Astrocyte (in vitro differentiated cells and primary cell): ENCODE measurements at regions not wholly inside any gene's neighbourhood (a gene's known extent, or its start where the extent isn't known, plus 50 kb on each side); places are given as distances from the start of the nearest gene placed in this dataset.

Experiments used
- DNase-seq: peaks from one replicate; pipeline ENCODE4 v3.0.0-alpha.2; 2010; ENCODE audit warnings: low read depth
- FAIRE-seq: peaks from 2 replicates; lab custom pipeline; 2011; peaks lifted over from hg19 to GRCh38; lab: Jason Lieb, UNC
- H2AFZ ChIP-seq: 2 replicates; pipeline ENCODE4 v1.6.0; 2012; ENCODE audit warnings: low read depth, low read length, inconsistent platforms
- H3K27ac ChIP-seq: 2 replicates; pipeline ENCODE4 v1.5.1; 2011; ENCODE audit warnings: low read depth, low read length, inconsistent platforms
- H3K27me3 ChIP-seq: 2 replicates; pipeline ENCODE4 v1.6.0; 2011; ENCODE audit warnings: low read length, inconsistent platforms; ENCODE audit not compliant: insufficient read depth
- H3K36me3 ChIP-seq: 2 replicates; pipeline ENCODE4 v1.5.1; 2011; ENCODE audit warnings: low read length, inconsistent platforms; ENCODE audit not compliant: insufficient read depth
- H3K4me1 ChIP-seq: 2 replicates; pipeline ENCODE4 v1.5.1; 2011; ENCODE audit warnings: low read length, inconsistent platforms; ENCODE audit not compliant: insufficient read depth
- H3K4me2 ChIP-seq: 2 replicates; pipeline ENCODE4 v1.6.0; 2012; ENCODE audit warnings: low read length, inconsistent platforms
- H3K4me3 ChIP-seq: 2 replicates; pipeline ENCODE4 v1.5.1; 2011; ENCODE audit warnings: low read depth, mild to moderate bottlenecking, low read length, inconsistent platforms; ENCODE audit not compliant: insufficient read depth
- H3K79me2 ChIP-seq: 2 replicates; pipeline ENCODE4 v1.6.0; 2012; ENCODE audit warnings: mild to moderate bottlenecking, low read length, inconsistent platforms; ENCODE audit not compliant: insufficient read depth
- H3K9ac ChIP-seq: 2 replicates; pipeline ENCODE4 v1.6.0; 2012; ENCODE audit warnings: mild to moderate bottlenecking, low read length, inconsistent platforms
- H3K9me3 ChIP-seq: 2 replicates; pipeline ENCODE4 v1.5.1; 2012; ENCODE audit warnings: low read depth, mild to moderate bottlenecking, low read length, inconsistent platforms; ENCODE audit not compliant: insufficient read depth
- H4K20me1 ChIP-seq: 2 replicates; pipeline ENCODE4 v1.6.0; 2012; ENCODE audit warnings: low read length, inconsistent platforms; ENCODE audit not compliant: insufficient read depth
- H3K27ac Mint-ChIP-seq: one replicate; pipeline ENCODE4 v1.8.0; 2021; ENCODE audit warnings: mild to moderate bottlenecking, mixed read lengths; ENCODE audit not compliant: unreplicated experiment
- H3K27me3 Mint-ChIP-seq: one replicate; pipeline ENCODE4 v1.8.0; 2021; ENCODE audit warnings: low read depth, mixed read lengths; ENCODE audit not compliant: unreplicated experiment
- H3K36me3 Mint-ChIP-seq: one replicate; pipeline ENCODE4 v1.8.0; 2021; ENCODE audit warnings: low read depth, mixed read lengths; ENCODE audit not compliant: unreplicated experiment
- H3K4me1 Mint-ChIP-seq: one replicate; pipeline ENCODE4 v1.8.0; 2021; ENCODE audit warnings: low read depth, mixed read lengths; ENCODE audit not compliant: unreplicated experiment
- H3K4me3 Mint-ChIP-seq: one replicate; pipeline ENCODE4 v1.8.0; 2021; ENCODE audit warnings: mild to moderate bottlenecking, moderate library complexity, mixed read lengths; ENCODE audit not compliant: unreplicated experiment
- H3K9me3 Mint-ChIP-seq: one replicate; pipeline ENCODE4 v1.8.0; 2021; ENCODE audit warnings: mild to moderate bottlenecking, mixed read lengths; ENCODE audit not compliant: unreplicated experiment
- EZH2 ChIP-seq: IDR thresholded peaks from 2 replicates; pipeline ENCODE4 v1.6.1; 2012; ENCODE audit warnings: mild to moderate bottlenecking, low read length, inconsistent platforms; ENCODE audit not compliant: insufficient read depth
- TF ChIP-seq, protein P1 (sequence below): IDR thresholded peaks from 2 replicates; pipeline ENCODE4 v1.5.1; 2011; ENCODE audit warnings: low read depth, mild to moderate bottlenecking, inconsistent platforms, low read length, moderate library complexity; ENCODE audit not compliant: insufficient read depth

- H3K4me1 Mint-ChIP-seq = no peaks in the 10 kb centered on the region
- DNase-seq (no peak), FAIRE-seq (no peak)
- no peak for TF ChIP-seq EZH2
- Histone ChIP-seq H3K79me2 (no peaks in the 10 kb centered on the region), H3K27ac (no peak overlapping the region), H3K4me1 (peaks cover under 1% of the 10 kb centered on the region), H3K9me3 (no peaks in the 10 kb centered on the region), H3K9ac (no peak overlapping the region), H4K20me1 (no peaks in the 10 kb centered on the region), H3K27me3 (peaks cover 4% of the 10 kb centered on the region), H3K36me3 (no peaks in the 10 kb centered on the region), H3K4me3 (no peak overlapping the region), H3K4me2 (no peak overlapping the region), H2AFZ (no peak overlapping the region)
- peaks cover 13% of the 10 kb centered on the region for H3K27me3 Mint-ChIP-seq
- no peak overlapping the region for H3K4me3 Mint-ChIP-seq
- no peaks in the 10 kb centered on the region for H3K36me3 Mint-ChIP-seq
- no peak overlapping the region for H3K27ac Mint-ChIP-seq
- no peaks in the 10 kb centered on the region for H3K9me3 Mint-ChIP-seq
Observed at GRCh38 chr11:15645201-15645600, 530.5 kb downstream of the INSC start.

- Mint-ChIP-seq H3K9me3 (no peaks in the 10 kb centered on the region), H3K27me3 (peaks cover 6% of the 10 kb centered on the region), H3K4me3 (no peak overlapping the region), H3K27ac (no peak overlapping the region), H3K4me1 (peaks cover under 1% of the 10 kb centered on the region), H3K36me3 (no peaks in the 10 kb centered on the region)
- H3K4me3 ChIP-seq = no peak overlapping the region
- no peaks in the 10 kb centered on the region for H3K36me3 ChIP-seq
- DNase-seq (no peak), FAIRE-seq (no peak)
- H3K27ac ChIP-seq = no peak overlapping the region
- H3K9me3 ChIP-seq = no peaks in the 10 kb centered on the region
- peak overlapping the region; percentile 87 for H3K4me2 ChIP-seq
- H3K27me3 ChIP-seq = peaks cover 7% of the 10 kb centered on the region
- no peaks in the 10 kb centered on the region for H4K20me1 ChIP-seq
- TF ChIP-seq EZH2 = no peak
- TF ChIP-seq, protein P1, sequence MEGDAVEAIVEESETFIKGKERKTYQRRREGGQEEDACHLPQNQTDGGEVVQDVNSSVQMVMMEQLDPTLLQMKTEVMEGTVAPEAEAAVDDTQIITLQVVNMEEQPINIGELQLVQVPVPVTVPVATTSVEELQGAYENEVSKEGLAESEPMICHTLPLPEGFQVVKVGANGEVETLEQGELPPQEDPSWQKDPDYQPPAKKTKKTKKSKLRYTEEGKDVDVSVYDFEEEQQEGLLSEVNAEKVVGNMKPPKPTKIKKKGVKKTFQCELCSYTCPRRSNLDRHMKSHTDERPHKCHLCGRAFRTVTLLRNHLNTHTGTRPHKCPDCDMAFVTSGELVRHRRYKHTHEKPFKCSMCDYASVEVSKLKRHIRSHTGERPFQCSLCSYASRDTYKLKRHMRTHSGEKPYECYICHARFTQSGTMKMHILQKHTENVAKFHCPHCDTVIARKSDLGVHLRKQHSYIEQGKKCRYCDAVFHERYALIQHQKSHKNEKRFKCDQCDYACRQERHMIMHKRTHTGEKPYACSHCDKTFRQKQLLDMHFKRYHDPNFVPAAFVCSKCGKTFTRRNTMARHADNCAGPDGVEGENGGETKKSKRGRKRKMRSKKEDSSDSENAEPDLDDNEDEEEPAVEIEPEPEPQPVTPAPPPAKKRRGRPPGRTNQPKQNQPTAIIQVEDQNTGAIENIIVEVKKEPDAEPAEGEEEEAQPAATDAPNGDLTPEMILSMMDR = no peak
- H3K9ac ChIP-seq = peak overlapping the region; percentile 38
- no peaks in the 10 kb centered on the region for H3K79me2 ChIP-seq
- peak overlapping the region; percentile 73 for H2AFZ ChIP-seq
- peaks cover 5% of the 10 kb centered on the region for H3K4me1 ChIP-seq
Observed at GRCh38 chr11:15649371-15650104, 534.8 kb downstream of the INSC start.

GRCh38 chr11:15650105-15650938 is 535.6 kb downstream of the INSC start:
- no peaks in the 10 kb centered on the region for H3K9me3 ChIP-seq
- no peak overlapping the region for H3K27ac Mint-ChIP-seq

More at GRCh38 chr11:15650105-15650938, 535.6 kb downstream of the INSC start:
- FAIRE-seq = no peak
- H3K4me1 Mint-ChIP-seq = peaks cover 1% of the 10 kb centered on the region
- Histone ChIP-seq H3K27me3 (peaks cover 7% of the 10 kb centered on the region), H3K79me2 (no peaks in the 10 kb centered on the region), H4K20me1 (no peaks in the 10 kb centered on the region), H3K9ac (peak overlapping the region; percentile 74), H3K4me1 (peaks cover 5% of the 10 kb centered on the region), H3K27ac (peak overlapping the region; percentile 46), H3K36me3 (no peaks in the 10 kb centered on the region), H3K4me2 (peak overlapping the region; percentile 87), H2AFZ (peak overlapping the region; percentile 84), H3K4me3 (peak overlapping the region; percentile 45)
- no peak overlapping the region for H3K4me3 Mint-ChIP-seq
- no peaks in the 10 kb centered on the region for H3K36me3 Mint-ChIP-seq
- TF ChIP-seq, protein P1 = peak; percentile 72
- no peak for TF ChIP-seq EZH2
- DNase-seq = peak; percentile 71
- H3K9me3 Mint-ChIP-seq = no peaks in the 10 kb centered on the region
- H3K27me3 Mint-ChIP-seq = peaks cover 3% of the 10 kb centered on the region
